H1 (cell line): ENCODE measurements at regions not wholly inside any gene's neighbourhood (a gene's known extent, or its start where the extent isn't known, plus 50 kb on each side); places are given as distances from the start of the nearest gene placed in this dataset.

Source experiments
- CTCF ChIA-PET: fragments of 300-600 bp; sonication (Branson Sonifier 250); formaldehyde crosslinking; loops from one replicate; lab custom pipeline; 2021; ENCODE audit not compliant: partially characterized antibody; lab: Charles Lee
- POLR2A ChIA-PET: fragments of 300-600 bp; sonication (Branson Sonifier 250); formaldehyde crosslinking; loops from one replicate; lab custom pipeline; 2021; ENCODE audit warnings: inconsistent platforms; ENCODE audit not compliant: partially characterized antibody; lab: Charles Lee
- DNase-seq, 2 experiments: peaks; one replicate each; pipeline versions ENCODE4 v3.0.0 to v3.0.0-alpha.2; 2010 to 2022; ENCODE audit warnings: low spot score in 2 of 2, low read depth in 1 of 2, mixed read lengths in 1 of 2
- FAIRE-seq: peaks from 2 replicates; lab custom pipeline; 2011; peaks lifted over from hg19 to GRCh38; lab: Jason Lieb, UNC
- H2AFZ ChIP-seq: 2 replicates; pipeline ENCODE4 v1.8.1; 2012; ENCODE audit warnings: low read length, inconsistent platforms
- H2AK5ac ChIP-seq: 2 replicates; pipeline ENCODE4 v1.6.1; 2013; ENCODE audit warnings: low read depth, low read length
- H2BK120ac ChIP-seq: replicated peaks from 2 replicates; pipeline ENCODE3; 2013; ENCODE audit warnings: low read depth, low read length, inconsistent platforms
- H2BK12ac ChIP-seq: 2 replicates; pipeline ENCODE4 v1.6.1; 2013; ENCODE audit warnings: low read depth, low read length
- H2BK15ac ChIP-seq: 2 replicates; pipeline ENCODE4 v1.6.1; 2013; ENCODE audit warnings: low read length
- H2BK20ac ChIP-seq: 2 replicates; pipeline ENCODE4 v1.6.1; 2013; ENCODE audit warnings: low read length
- H2BK5ac ChIP-seq: 2 replicates; pipeline ENCODE4 v1.6.1; 2013; ENCODE audit warnings: low read depth, low read length
- H3K14ac ChIP-seq: 2 replicates; pipeline ENCODE4 v1.6.1; 2013; ENCODE audit warnings: inconsistent platforms; ENCODE audit not compliant: insufficient read length
- H3K18ac ChIP-seq: 2 replicates; pipeline ENCODE4 v1.6.1; 2013; ENCODE audit warnings: low read length; ENCODE audit errors: extremely low read depth
- H3K23ac ChIP-seq: 2 replicates; pipeline ENCODE4 v1.6.1; 2013; ENCODE audit warnings: inconsistent platforms; ENCODE audit not compliant: insufficient read length
- H3K23me2 ChIP-seq: 2 replicates; pipeline ENCODE4 v1.6.1; 2013; ENCODE audit warnings: low read depth, low read length
- H3K27ac ChIP-seq: 2 replicates; pipeline ENCODE4 v1.6.1; 2011; ENCODE audit warnings: low read depth, low read length, inconsistent platforms
- H3K27me3 ChIP-seq, 4 experiments: replicated peaks in 1 of 4; 1 replicate in 1 of 4; 2 replicates in 3 of 4; pipeline versions ENCODE4 v1.6.1 to v1.8.1; 2011 to 2013; ENCODE audit warnings: low read length in 3 of 4, mild to moderate bottlenecking in 3 of 4, inconsistent platforms in 2 of 4, mixed read lengths in 2 of 4, moderate library complexity in 1 of 4; ENCODE audit not compliant: control insufficient read depth in 3 of 4, insufficient read depth in 3 of 4; ENCODE audit errors: extremely low read depth in 1 of 4
- H3K36me3 ChIP-seq, 4 experiments: 2 replicates each; pipeline versions ENCODE4 v1.6.1 to v1.8.1; 2011 to 2013; ENCODE audit warnings: mild to moderate bottlenecking in 4 of 4, low read length in 3 of 4, moderate library complexity in 2 of 4, control low read depth in 1 of 4, inconsistent platforms in 1 of 4; ENCODE audit not compliant: insufficient read depth in 4 of 4, control insufficient read depth in 2 of 4
- H3K4ac ChIP-seq: replicated peaks from 2 replicates; pipeline ENCODE3; 2013; ENCODE audit warnings: low read length, low read depth, mixed read lengths, inconsistent platforms; ENCODE audit not compliant: insufficient read length
- H3K4me1 ChIP-seq, 4 experiments: replicated peaks in 1 of 4; 1 replicate in 1 of 4; 2 replicates in 3 of 4; pipeline versions ENCODE4 v1.6.1 to v1.8.1; 2011 to 2013; ENCODE audit warnings: low read length in 3 of 4, inconsistent platforms in 2 of 4, mixed read lengths in 1 of 4; ENCODE audit not compliant: insufficient read depth in 4 of 4, control insufficient read depth in 3 of 4
- H3K4me2 ChIP-seq, 2 experiments: 2 replicates each; pipeline versions ENCODE4 v1.6.1 to v1.8.1; 2011 to 2013; ENCODE audit warnings: low read depth in 2 of 2, low read length in 2 of 2, control low read depth in 1 of 2, inconsistent platforms in 1 of 2, mild to moderate bottlenecking in 1 of 2; ENCODE audit not compliant: insufficient read depth in 1 of 2
- H3K4me3 ChIP-seq, 4 experiments: fragments of 200-600, 300-600 bp in 1 of 4; sonication (generic), shearing (Covaris generic), sonication (Bioruptor Twin) in 1 of 4; 2 replicates each; pipeline versions ENCODE4 v1.5.1 to v1.8.1; 2011 to 2016; ENCODE audit warnings: low read length in 4 of 4, low read depth in 3 of 4, control low read depth in 2 of 4, inconsistent platforms in 2 of 4, mild to moderate bottlenecking in 2 of 4, mixed read lengths in 1 of 4, moderate library complexity in 1 of 4; ENCODE audit not compliant: insufficient read depth in 2 of 4; ENCODE audit errors: extremely low read depth in 1 of 4
- H3K56ac ChIP-seq: replicated peaks from 2 replicates; pipeline ENCODE3; 2013; ENCODE audit warnings: low read depth, mild to moderate bottlenecking, mixed read lengths, low read length, inconsistent platforms; ENCODE audit not compliant: insufficient read length
- H3K79me1 ChIP-seq: 2 replicates; pipeline ENCODE4 v1.6.1; 2013; ENCODE audit warnings: low read depth, low read length, control low read depth
- H3K79me2 ChIP-seq, 2 experiments: 2 replicates each; pipeline versions ENCODE4 v1.6.1 to v1.8.1; 2012 to 2013; ENCODE audit warnings: low read length in 2 of 2, mild to moderate bottlenecking in 2 of 2, inconsistent platforms in 1 of 2; ENCODE audit not compliant: insufficient read depth in 2 of 2, control insufficient read depth in 1 of 2
- H3K9ac ChIP-seq, 4 experiments: replicated peaks in 1 of 4; 1 replicate in 1 of 4; 2 replicates in 3 of 4; pipeline versions ENCODE4 v1.6.1 to v1.8.1; 2011 to 2013; ENCODE audit warnings: low read depth in 3 of 4, low read length in 3 of 4, control low read depth in 2 of 4, mild to moderate bottlenecking in 2 of 4, moderate library complexity in 2 of 4, inconsistent platforms in 1 of 4; ENCODE audit errors: extremely low read depth in 1 of 4
- H3K9me3 ChIP-seq, 2 experiments: 2 replicates each; pipeline versions ENCODE4 v1.6.1 to v1.8.1; 2012 to 2013; ENCODE audit warnings: mild to moderate bottlenecking in 2 of 2, moderate library complexity in 2 of 2, control low read depth in 1 of 2, inconsistent platforms in 1 of 2, low read depth in 1 of 2, low read length in 1 of 2, mixed read lengths in 1 of 2; ENCODE audit not compliant: insufficient read depth in 2 of 2
- H4K20me1 ChIP-seq, 2 experiments: replicated peaks in 1 of 2; 2 replicates each; pipeline versions ENCODE3 to v1.8.1; 2011 to 2013; ENCODE audit warnings: inconsistent platforms in 2 of 2, low read length in 2 of 2, mild to moderate bottlenecking in 1 of 2; ENCODE audit not compliant: insufficient read depth in 2 of 2, control insufficient read depth in 1 of 2
- H4K5ac ChIP-seq: 2 replicates; pipeline ENCODE4 v1.6.1; 2013; ENCODE audit warnings: low read length, low read depth, mixed read lengths, inconsistent platforms; ENCODE audit not compliant: insufficient read length
- H4K8ac ChIP-seq: 2 replicates; pipeline ENCODE4 v1.8.0; 2013; ENCODE audit warnings: mild to moderate bottlenecking, moderate library complexity, low read length, inconsistent platforms; ENCODE audit not compliant: insufficient read depth; ENCODE audit errors: extremely low read depth
- H4K91ac ChIP-seq: replicated peaks from 2 replicates; pipeline ENCODE3; 2013; ENCODE audit warnings: low read length, mixed read lengths, inconsistent platforms; ENCODE audit not compliant: insufficient read length
- CHD1 ChIP-seq: IDR thresholded peaks from 2 replicates; pipeline ENCODE4 v1.6.1; 2012; ENCODE audit warnings: low read depth, low read length, improper control_type of control experiment
- CTCF ChIP-seq, 3 experiments: IDR thresholded peaks; 1 replicate in 2 of 3; 2 replicates in 1 of 3; pipeline versions ENCODE4 v1.5.1 to v1.6.1; 2011; ENCODE audit warnings: low read length in 3 of 3, mild to moderate bottlenecking in 3 of 3, inconsistent platforms in 2 of 3, low read depth in 1 of 3, moderate library complexity in 1 of 3; ENCODE audit not compliant: insufficient read depth in 1 of 3; ENCODE audit errors: control extremely low read depth in 1 of 3
- FOSL1 ChIP-seq: IDR thresholded peaks from 2 replicates; pipeline ENCODE4 v1.6.1; 2011; ENCODE audit warnings: mild to moderate bottlenecking, low read depth, low read length, moderate library complexity; ENCODE audit not compliant: insufficient read depth
- PHF8 ChIP-seq: fragments of 200-600 bp; sonication (generic); conservative IDR thresholded peaks from 2 replicates; pipeline ENCODE4 v1.7.1; 2012; ENCODE audit warnings: low read depth, mild to moderate bottlenecking, inconsistent platforms, low read length, moderate library complexity
- POLR2A ChIP-seq, 2 experiments: IDR thresholded peaks; 1 replicate in 1 of 2; 2 replicates in 1 of 2; pipeline ENCODE4 v1.6.1; 2011; ENCODE audit warnings: low read depth in 2 of 2, low read length in 2 of 2, mild to moderate bottlenecking in 2 of 2; ENCODE audit errors: control extremely low read depth in 1 of 2
- TBP ChIP-seq: IDR thresholded peaks from 2 replicates; pipeline ENCODE4 v1.6.1; 2011; ENCODE audit warnings: low read depth, low read length, improper control_type of control experiment
- WGBS, 2 experiments: shearing (Covaris generic) in 1 of 2; methylation state at CpG; one replicate each; pipeline versions ENCODE4 v1.1.6 to v1.1.7; 2013 to 2015; ENCODE audit warnings: low lambda C conversion rate in 2 of 2, mixed read lengths in 2 of 2, inconsistent platforms in 1 of 2, low coverage in 1 of 2, missing lambda C conversion rate in 1 of 2; ENCODE audit not compliant: insufficient replicate concordance in 2 of 2, insufficient coverage in 1 of 2, insufficient read length in 1 of 2; ENCODE audit errors: extremely low coverage in 1 of 2, missing lambda C conversion rate in 1 of 2; 5-methylcytosine and 5-hydroxymethylcytosine counted together

DNA sequence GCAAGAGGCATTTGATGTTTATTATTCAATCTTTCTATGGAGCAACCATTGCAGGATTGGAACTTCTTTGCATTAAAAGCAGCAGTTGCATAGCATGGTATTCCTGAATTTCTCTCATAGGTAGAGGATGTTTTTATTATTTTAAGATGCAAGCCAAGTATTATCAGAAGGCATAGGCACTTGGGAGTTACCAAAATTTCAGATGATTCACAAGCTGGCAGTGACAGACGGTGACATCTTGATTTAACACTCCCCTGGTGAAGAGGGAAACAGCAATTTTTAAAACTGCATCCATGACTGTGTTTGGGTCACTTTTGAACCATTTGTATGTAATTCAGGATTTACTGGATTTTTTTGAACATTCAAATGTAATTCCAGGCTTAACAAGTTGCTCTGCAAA, 654.3 kb downstream of the SLC4A3 start:
- FAIRE-seq, result no peak
- CTCF ChIA-PET, result interaction anchor here (1.3 kb wide), 1 partner anchor 14 kb away, joined by 3 read pairs; no protein-coding TSS in a partner anchor
- WGBS, 2 experiments, result 100% methylated on average over 1 of the region's 1 CpG; no CpG with 5 or more reads in 1 of the 2 experiments

More for the DNA sequence above, 654.3 kb downstream of the SLC4A3 start:
- H3K79me1 ChIP-seq, result no peaks in the 10 kb centered on the region
- H3K23me2 ChIP-seq, result no peaks in the 10 kb centered on the region
- no peaks in the 10 kb centered on the region for H3K4me1 ChIP-seq
- no peak overlapping the region for H2BK120ac ChIP-seq
- H4K91ac ChIP-seq, result no peak overlapping the region
- TF ChIP-seq TBP (no peak), CTCF (IDR thresholded peaks at IDR 0.05; ENCODE audit: control extremely low read depth in 1 of 3, insufficient read depth in 1 of 3, low read depth in 1 of 3, low read length in 3 of 3) (no peak), PHF8 (no peak), CHD1 (no peak), POLR2A (IDR thresholded peaks at IDR 0.05; ENCODE audit: control extremely low read depth in 1 of 2, low read depth in 2 of 2, low read length in 2 of 2) (no peak), FOSL1 (no peak)
- H2AK5ac ChIP-seq, result no peak overlapping the region
- no peak overlapping the region for H3K27ac ChIP-seq
- POLR2A ChIA-PET, result no interaction called here
- H2BK20ac ChIP-seq, result no peak overlapping the region
- H3K23ac ChIP-seq, result no peak overlapping the region
- H3K4ac ChIP-seq, result no peak overlapping the region
- no peak overlapping the region for H2BK15ac ChIP-seq
- H3K36me3 ChIP-seq, result no peaks in the 10 kb centered on the region
- H3K14ac ChIP-seq, result no peak overlapping the region
- H4K20me1 ChIP-seq, result no peaks in the 10 kb centered on the region
- no peak overlapping the region for H2AFZ ChIP-seq
- H3K56ac ChIP-seq, result no peak overlapping the region
- no peak overlapping the region for H3K18ac ChIP-seq
- H3K79me2 ChIP-seq, result no peaks in the 10 kb centered on the region
- no peaks in the 10 kb centered on the region for H3K9me3 ChIP-seq
- no peak overlapping the region for H3K9ac ChIP-seq
- no peak overlapping the region for H4K8ac ChIP-seq
- no peak for DNase-seq
- H2BK12ac ChIP-seq, result no peak overlapping the region
- no peak overlapping the region for H2BK5ac ChIP-seq
- H3K27me3 ChIP-seq, result no peaks in the 10 kb centered on the region
- no peak overlapping the region for H4K5ac ChIP-seq
- H3K4me3 ChIP-seq, result no peak overlapping the region
- no peak overlapping the region for H3K4me2 ChIP-seq
